ENCODE measurements at regions not wholly inside any gene's neighbourhood (a gene's known extent, or its start where the extent isn't known, plus 50 kb on each side); places are given as distances from the start of the nearest gene placed in this dataset.

DNA sequence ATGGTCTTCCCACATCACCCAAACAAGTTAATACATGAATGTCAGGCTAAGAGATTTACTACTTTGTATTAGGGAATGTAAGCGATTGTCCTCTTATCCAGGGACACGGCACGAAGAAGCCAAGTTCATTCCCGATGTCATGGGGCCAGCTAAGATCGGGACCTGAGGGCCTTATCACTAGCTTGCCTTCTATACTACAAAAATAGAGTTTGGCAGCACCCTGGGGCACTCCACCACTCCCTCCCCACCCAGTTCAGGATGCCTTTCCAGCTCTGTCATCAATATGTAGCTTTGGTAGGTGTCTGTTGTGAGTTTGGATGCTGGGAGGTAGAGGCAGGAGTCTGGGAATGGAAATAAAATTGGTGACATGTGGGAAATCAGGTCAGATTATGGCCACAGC, 197.5 kb downstream of the ATG4C start:
- FAIRE-seq (no peak), DNase-seq (ENCODE audit: low read depth, low spot score) (no peak)
- H3K9ac ChIP-seq (ENCODE audit: control insufficient read depth, extremely low read depth, insufficient read depth, low read length) = no peak overlapping the region
- dilution Hi-C loops (cut with MboI; ENCODE audit: extremely low pct_ligation_motif_present, low sequenced_read_pairs) = no loop called here
- H3K4me2 ChIP-seq (ENCODE audit: control insufficient read depth, extremely low read depth, insufficient read depth, low read depth, low read length) = no peak overlapping the region
- H2AFZ ChIP-seq (ENCODE audit: control insufficient read depth, low read length) = no peak overlapping the region
- H3K9me1 ChIP-seq (ENCODE audit: control insufficient read depth, extremely low read depth, insufficient read depth, low read length) = no peaks in the 10 kb centered on the region
- no peaks in the 10 kb centered on the region for H4K20me1 ChIP-seq (ENCODE audit: control insufficient read depth, extremely low read depth, insufficient read depth, low read length)
- no peak for TF ChIP-seq EZH2 (IDR thresholded peaks at IDR 0.05; ENCODE audit: low read length)
- TF ChIP-seq, protein P1, sequence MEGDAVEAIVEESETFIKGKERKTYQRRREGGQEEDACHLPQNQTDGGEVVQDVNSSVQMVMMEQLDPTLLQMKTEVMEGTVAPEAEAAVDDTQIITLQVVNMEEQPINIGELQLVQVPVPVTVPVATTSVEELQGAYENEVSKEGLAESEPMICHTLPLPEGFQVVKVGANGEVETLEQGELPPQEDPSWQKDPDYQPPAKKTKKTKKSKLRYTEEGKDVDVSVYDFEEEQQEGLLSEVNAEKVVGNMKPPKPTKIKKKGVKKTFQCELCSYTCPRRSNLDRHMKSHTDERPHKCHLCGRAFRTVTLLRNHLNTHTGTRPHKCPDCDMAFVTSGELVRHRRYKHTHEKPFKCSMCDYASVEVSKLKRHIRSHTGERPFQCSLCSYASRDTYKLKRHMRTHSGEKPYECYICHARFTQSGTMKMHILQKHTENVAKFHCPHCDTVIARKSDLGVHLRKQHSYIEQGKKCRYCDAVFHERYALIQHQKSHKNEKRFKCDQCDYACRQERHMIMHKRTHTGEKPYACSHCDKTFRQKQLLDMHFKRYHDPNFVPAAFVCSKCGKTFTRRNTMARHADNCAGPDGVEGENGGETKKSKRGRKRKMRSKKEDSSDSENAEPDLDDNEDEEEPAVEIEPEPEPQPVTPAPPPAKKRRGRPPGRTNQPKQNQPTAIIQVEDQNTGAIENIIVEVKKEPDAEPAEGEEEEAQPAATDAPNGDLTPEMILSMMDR (optimal IDR thresholded peaks at IDR 0.05 in 1 of 3, IDR thresholded peaks at IDR 0.05 in 1 of 3, conservative IDR thresholded peaks at IDR 0.05 in 1 of 3; ENCODE audit: extremely low read depth in 1 of 3, insufficient read depth in 2 of 3, low read length in 3 of 3) = no peak
- H3K79me2 ChIP-seq (ENCODE audit: control insufficient read depth, insufficient read depth, low read length) = no peaks in the 10 kb centered on the region
- H3K27ac ChIP-seq (ENCODE audit: control insufficient read depth, insufficient read depth, low read length) = no peak overlapping the region
- H3K4me1 ChIP-seq (ENCODE audit: control insufficient read depth, extremely low read depth, insufficient read depth, low read length) = no peaks in the 10 kb centered on the region
- H3K9me3 ChIP-seq (ENCODE audit: control insufficient read depth, low read depth, low read length) = no peaks in the 10 kb centered on the region
- H3K27me3 ChIP-seq (ENCODE audit: control insufficient read depth, extremely low read depth, insufficient read depth, low read length) = no peaks in the 10 kb centered on the region
- no peaks in the 10 kb centered on the region for H3K36me3 ChIP-seq (ENCODE audit: control insufficient read depth in 2 of 2, extremely low read depth in 1 of 2, insufficient read depth in 2 of 2, low read length in 2 of 2)
- H3K4me3 ChIP-seq (ENCODE audit: control insufficient read depth in 2 of 3, extremely low read depth in 1 of 3, insufficient read depth in 2 of 3, low read depth in 1 of 3, low read length in 3 of 3) = no peak overlapping the region

DNA sequence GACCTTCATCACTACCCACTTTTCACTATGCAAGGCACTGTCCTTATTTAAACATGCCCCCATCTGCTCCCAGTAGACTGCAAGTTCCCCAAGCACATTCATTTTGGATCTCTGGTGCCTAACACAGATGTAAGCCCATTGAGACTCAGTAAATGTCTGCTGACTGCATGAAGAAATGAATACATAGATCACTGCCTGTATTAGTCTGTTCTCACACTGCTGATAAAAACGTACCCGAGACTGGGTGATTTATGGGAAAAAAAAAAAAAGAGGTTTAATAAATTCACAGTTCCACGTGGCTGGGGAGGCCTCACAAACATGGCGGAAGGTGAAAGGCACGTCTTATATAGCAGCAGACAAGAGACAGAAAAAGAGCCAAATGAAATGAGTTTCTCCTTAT, 204.9 kb downstream of the ATG4C start:
- Histone ChIP-seq H3K9ac (ENCODE audit: control insufficient read depth, extremely low read depth, insufficient read depth, low read length) (no peak overlapping the region), H3K4me1 (ENCODE audit: control insufficient read depth, extremely low read depth, insufficient read depth, low read length) (no peaks in the 10 kb centered on the region), H3K27ac (ENCODE audit: control insufficient read depth, insufficient read depth, low read length) (no peak overlapping the region), H3K9me3 (ENCODE audit: control insufficient read depth, low read depth, low read length) (no peaks in the 10 kb centered on the region), H3K79me2 (ENCODE audit: control insufficient read depth, insufficient read depth, low read length) (no peaks in the 10 kb centered on the region), H3K9me1 (ENCODE audit: control insufficient read depth, extremely low read depth, insufficient read depth, low read length) (no peaks in the 10 kb centered on the region), H4K20me1 (ENCODE audit: control insufficient read depth, extremely low read depth, insufficient read depth, low read length) (peaks cover 2% of the 10 kb centered on the region), H3K36me3 (ENCODE audit: control insufficient read depth in 2 of 2, extremely low read depth in 1 of 2, insufficient read depth in 2 of 2, low read length in 2 of 2) (no peaks in the 10 kb centered on the region), H3K27me3 (ENCODE audit: control insufficient read depth, extremely low read depth, insufficient read depth, low read length) (peaks cover 6% of the 10 kb centered on the region), H3K4me2 (ENCODE audit: control insufficient read depth, extremely low read depth, insufficient read depth, low read depth, low read length) (no peak overlapping the region), H2AFZ (ENCODE audit: control insufficient read depth, low read length) (no peak overlapping the region), H3K4me3 (ENCODE audit: control insufficient read depth in 2 of 3, extremely low read depth in 1 of 3, insufficient read depth in 2 of 3, low read depth in 1 of 3, low read length in 3 of 3) (no peak overlapping the region)
- FAIRE-seq = no peak
- no peak for DNase-seq (ENCODE audit: low read depth, low spot score)
- TF ChIP-seq, protein P1 (optimal IDR thresholded peaks at IDR 0.05 in 1 of 3, IDR thresholded peaks at IDR 0.05 in 1 of 3, conservative IDR thresholded peaks at IDR 0.05 in 1 of 3; ENCODE audit: extremely low read depth in 1 of 3, insufficient read depth in 2 of 3, low read length in 3 of 3) = no peak
- dilution Hi-C loops (cut with MboI; ENCODE audit: extremely low pct_ligation_motif_present, low sequenced_read_pairs) = no loop called here

Data from keratinocyte (primary cell).